Endothelial cell of umbilical vein (primary cell): ENCODE measurements at regions not wholly inside any gene's neighbourhood (a gene's known extent, or its start where the extent isn't known, plus 50 kb on each side); places are given as distances from the start of the nearest gene placed in this dataset.

Source experiments
- BruUV-seq: library from RNA; stranded (reverse); fragments of 400-500 nt; replicated peaks from 2 replicates; lab custom pipeline; 2021; lab: Mats Ljungman, UMichigan
- CTCF ChIA-PET: fragments of 300-600, 350-600 bp; sonication (Branson Sonifier 250); formaldehyde crosslinking; loops from one replicate; lab custom pipeline; 2021; ENCODE audit warnings: antibody characterized with exemption, inconsistent platforms; lab: Charles Lee
- POLR2A ChIA-PET: fragments of 300-600, 350-600 bp; sonication (Branson Sonifier 250); formaldehyde crosslinking; loops from one replicate; lab custom pipeline; 2021; ENCODE audit warnings: antibody characterized with exemption, inconsistent platforms; lab: Charles Lee
- DNase-seq: peaks from one replicate; pipeline ENCODE4 v3.0.0-alpha.2; 2011; ENCODE audit warnings: low read depth, low spot score
- FAIRE-seq: peaks from 2 replicates; lab custom pipeline; 2011; peaks lifted over from hg19 to GRCh38; lab: Jason Lieb, UNC
- H2AFZ ChIP-seq: 2 replicates; pipeline ENCODE4 v1.6.0; 2012; ENCODE audit warnings: low read depth, low read length, control low read depth, inconsistent platforms
- H3K27ac ChIP-seq: 2 replicates; pipeline ENCODE4 v1.5.1; 2011; ENCODE audit warnings: low read depth, mild to moderate bottlenecking, control low read depth, low read length, moderate library complexity; ENCODE audit not compliant: insufficient read depth
- H3K27me3 ChIP-seq, 2 experiments: 2 replicates each; pipeline versions ENCODE4 v1.6.0 to v1.6.1; 2011; ENCODE audit warnings: low read length in 2 of 2, mixed read lengths in 1 of 2; ENCODE audit not compliant: control insufficient read depth in 2 of 2, insufficient read depth in 2 of 2
- H3K36me3 ChIP-seq, 2 experiments: 2 replicates in 1 of 2; 3 replicates in 1 of 2; pipeline ENCODE4 v1.5.1; 2011; ENCODE audit warnings: low read length in 2 of 2, mild to moderate bottlenecking in 1 of 2, moderate library complexity in 1 of 2; ENCODE audit not compliant: control insufficient read depth in 2 of 2, insufficient read depth in 2 of 2; ENCODE audit errors: extremely low read depth in 1 of 2
- H3K4me1 ChIP-seq: 3 replicates; pipeline ENCODE4 v1.5.1; 2011; ENCODE audit warnings: mild to moderate bottlenecking, low read length; ENCODE audit not compliant: control insufficient read depth, insufficient read depth; ENCODE audit errors: extremely low read depth
- H3K4me2 ChIP-seq: 2 replicates; pipeline ENCODE4 v1.6.1; 2011; ENCODE audit warnings: low read length, control low read depth, mixed read lengths; ENCODE audit not compliant: insufficient read depth
- H3K4me3 ChIP-seq, 3 experiments: fragments of 200-600 bp in 1 of 3; sonication (generic), shearing (Covaris generic) in 1 of 3; replicated peaks in 1 of 3; 2 replicates each; pipeline ENCODE4 v1.5.1; 2011 to 2016; ENCODE audit warnings: control low read depth in 3 of 3, low read length in 3 of 3, mild to moderate bottlenecking in 2 of 3, inconsistent platforms in 1 of 3, low read depth in 1 of 3, moderate library complexity in 1 of 3; ENCODE audit not compliant: insufficient read depth in 1 of 3
- H3K79me2 ChIP-seq: 2 replicates; pipeline ENCODE4 v1.6.0; 2012; ENCODE audit warnings: low read length, inconsistent platforms; ENCODE audit not compliant: control insufficient read depth, insufficient read depth
- H3K9ac ChIP-seq: replicated peaks from 2 replicates; pipeline ENCODE3; 2011; ENCODE audit warnings: low read length, control low read depth; ENCODE audit not compliant: insufficient read depth; ENCODE audit errors: extremely low read depth
- H3K9me1 ChIP-seq: replicated peaks from 3 replicates; pipeline ENCODE4 v1.6.0; 2011; ENCODE audit warnings: mild to moderate bottlenecking, low read length; ENCODE audit not compliant: control insufficient read depth, insufficient read depth; ENCODE audit errors: extremely low read depth
- H3K9me3 ChIP-seq: replicated peaks from 2 replicates; pipeline ENCODE4 v1.5.1; 2012; ENCODE audit warnings: low read length, inconsistent platforms; ENCODE audit not compliant: control insufficient read depth, insufficient read depth
- H4K20me1 ChIP-seq: replicated peaks from 2 replicates; pipeline ENCODE3; 2011; ENCODE audit warnings: mild to moderate bottlenecking, low read length; ENCODE audit not compliant: control insufficient read depth, insufficient read depth; ENCODE audit errors: extremely low read depth
- EZH2 ChIP-seq: IDR thresholded peaks from 2 replicates; pipeline ENCODE4 v1.6.1; 2012; ENCODE audit warnings: borderline replicate concordance, low read depth, mild to moderate bottlenecking, moderate library complexity, low read length, inconsistent platforms; ENCODE audit not compliant: severe bottlenecking
- FOS ChIP-seq: IDR thresholded peaks from 2 replicates; pipeline ENCODE4 v1.6.1; 2011; ENCODE audit warnings: mild to moderate bottlenecking, low read length, moderate library complexity, borderline replicate concordance; ENCODE audit not compliant: insufficient read depth
- JUN ChIP-seq: IDR thresholded peaks from 2 replicates; pipeline ENCODE4 v1.6.1; 2011; ENCODE audit warnings: borderline replicate concordance, low read depth; ENCODE audit not compliant: insufficient read length, insufficient read depth
- MAX ChIP-seq: IDR thresholded peaks from 2 replicates; pipeline ENCODE4 v1.6.1; 2011; ENCODE audit not compliant: insufficient read depth, insufficient read length
- POLR2A ChIP-seq: IDR thresholded peaks from 2 replicates; pipeline ENCODE4 v1.6.1; 2012; ENCODE audit warnings: low read depth, mild to moderate bottlenecking, control low read depth, low read length
- POLR2AphosphoS5 ChIP-seq: IDR thresholded peaks from 2 replicates; pipeline ENCODE4 v1.6.1; 2012; ENCODE audit warnings: low read depth, mild to moderate bottlenecking, control low read depth, low read length, moderate library complexity; ENCODE audit not compliant: insufficient read depth
- dilution Hi-C: fragments of 300-500 bp; cut with MboI; formaldehyde crosslinking; loops from one replicate; pipeline ENCODE4 v1.15.0; 2019; ENCODE audit warnings: low sequenced_read_pairs; ENCODE audit not compliant: extremely low pct_ligation_motif_present
- intact Hi-C: fragments of 100-400 bp; cut with micrococcal nuclease; formaldehyde crosslinking; loops from one replicate; pipeline ENCODE4 v1.10.0; 2022

DNA sequence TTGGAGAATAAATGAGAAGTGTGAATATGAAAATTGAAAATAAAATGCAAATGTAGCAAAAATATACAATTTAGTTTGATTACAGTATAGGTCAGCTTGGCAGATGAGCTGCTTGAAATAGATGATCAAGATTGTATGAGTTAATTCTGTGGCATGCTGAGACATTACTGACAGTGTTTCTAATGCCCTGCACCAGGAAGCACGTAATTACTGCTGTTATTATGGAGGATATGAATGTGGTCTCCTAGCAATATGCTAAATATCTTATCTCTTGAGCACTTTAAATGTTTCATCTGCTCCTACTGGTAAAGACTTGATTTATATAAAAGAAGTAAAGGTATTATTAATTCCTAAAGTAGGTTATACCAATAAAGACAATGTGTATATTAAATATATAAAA is 1015.5 kb downstream of the PLOD2 start:
- FAIRE-seq (no peak), DNase-seq (peak; percentile 3)
- TF ChIP-seq EZH2: no peak
- dilution Hi-C loops: no loop called here
- ChIA-PET POLR2A (no interaction called here), CTCF (no interaction called here)
- Histone ChIP-seq H3K9me1 (no peaks in the 10 kb centered on the region), H3K27ac (no peak overlapping the region), H2AFZ (peak overlapping the region; percentile 51), H3K27me3 (no peaks in the 10 kb centered on the region), H3K9ac (no peak overlapping the region), H3K4me2 (no peak overlapping the region), H3K36me3 (no peaks in the 10 kb centered on the region), H4K20me1 (no peaks in the 10 kb centered on the region), H3K4me3 (no peak overlapping the region), H3K9me3 (no peaks in the 10 kb centered on the region), H3K4me1 (no peaks in the 10 kb centered on the region), H3K79me2 (no peaks in the 10 kb centered on the region)
- no TSS peak for BruUV-seq
- intact Hi-C loops: no loop called here

DNA sequence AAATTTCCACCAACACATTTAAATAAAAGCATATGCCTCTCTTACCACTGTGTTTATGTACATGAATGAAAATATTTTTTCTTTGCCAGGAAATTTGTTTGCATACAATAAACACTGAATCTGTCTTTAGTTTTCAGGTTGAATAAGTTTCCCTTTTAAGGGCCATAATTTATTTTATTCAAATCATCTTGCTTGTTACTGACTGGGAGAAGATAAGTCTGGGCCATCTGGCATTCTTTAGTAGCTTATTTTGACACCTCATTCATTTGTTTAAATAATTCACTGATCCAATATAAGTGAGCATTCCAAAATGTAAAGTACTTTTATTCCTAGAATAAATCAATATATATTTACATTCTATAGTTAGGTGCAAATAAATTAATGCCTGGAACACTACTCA is 1001.3 kb downstream of the PLOD2 start:
- FAIRE-seq (no peak), DNase-seq (no peak)
- H3K36me3 ChIP-seq: no peaks in the 10 kb centered on the region
- no peak overlapping the region for H3K9ac ChIP-seq
- no peaks in the 10 kb centered on the region for H3K4me1 ChIP-seq
- BruUV-seq: no TSS peak
- no peak overlapping the region for H3K27ac ChIP-seq
- no peaks in the 10 kb centered on the region for H3K9me3 ChIP-seq
- H4K20me1 ChIP-seq: no peaks in the 10 kb centered on the region
- H3K79me2 ChIP-seq: no peaks in the 10 kb centered on the region
- no peak overlapping the region for H2AFZ ChIP-seq
- POLR2A ChIA-PET: no interaction called here
- H3K4me3 ChIP-seq: no peak overlapping the region
- H3K27me3 ChIP-seq: no peaks in the 10 kb centered on the region
- CTCF ChIA-PET: no interaction called here
- no peak overlapping the region for H3K4me2 ChIP-seq
- dilution Hi-C loops (no loop called here), intact Hi-C loops (no loop called here)
- TF ChIP-seq EZH2 (no peak), MAX (no peak), POLR2A (no peak), JUN (no peak), POLR2AphosphoS5 (no peak), FOS (no peak)
- no peaks in the 10 kb centered on the region for H3K9me1 ChIP-seq
